ENCODE measurements at regions not wholly inside any gene's neighbourhood (a gene's known extent, or its start where the extent isn't known, plus 50 kb on each side); places are given as distances from the start of the nearest gene placed in this dataset.
A peak's percentile ranks its signal among the peaks of the same experiment; 100 is the strongest.

DNA sequence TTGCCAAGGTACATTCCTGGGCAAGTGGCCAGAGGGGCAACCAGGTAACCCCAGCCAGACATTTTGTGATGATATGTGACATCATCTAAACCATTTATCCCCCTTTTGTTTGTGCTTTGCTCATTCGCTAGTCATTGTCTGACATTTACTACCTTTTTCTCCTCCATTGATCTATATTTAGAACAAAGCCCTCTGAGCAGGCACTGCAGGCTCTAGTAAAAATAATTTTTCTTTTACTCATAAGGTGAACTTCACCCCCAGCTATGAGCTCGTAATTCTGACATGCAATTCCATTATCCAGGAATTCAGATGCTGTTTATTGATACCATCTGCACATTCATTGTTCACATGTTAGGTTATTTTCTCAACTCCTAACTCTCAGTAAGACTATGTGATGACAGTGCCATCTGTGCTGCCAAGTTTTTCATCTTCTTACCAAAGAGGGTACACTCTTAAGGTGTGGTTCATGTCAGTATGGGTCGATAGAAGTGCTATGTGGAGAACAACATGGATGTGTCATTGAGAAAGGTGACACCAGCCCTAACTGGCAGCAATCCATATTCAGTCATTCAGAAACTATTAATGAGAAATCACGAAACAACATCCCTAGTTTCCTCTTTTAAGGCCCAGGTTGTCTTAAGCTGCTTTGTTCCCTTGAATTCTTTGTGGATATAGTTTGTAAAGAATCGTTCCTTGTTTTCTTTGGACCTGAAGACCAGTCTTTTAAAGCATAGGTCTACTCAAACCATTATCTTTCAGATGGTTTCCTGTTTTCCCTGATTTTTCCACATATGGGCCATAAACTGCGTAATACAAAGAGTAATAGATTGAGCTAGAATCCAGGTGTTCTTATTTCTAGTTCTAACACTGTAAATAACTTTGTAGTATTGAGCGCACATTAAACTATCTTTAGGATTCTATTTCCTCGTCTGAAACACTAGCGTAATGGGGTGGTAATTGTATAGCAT is 978.1 kb upstream of the CDH2 start:
- Histone ChIP-seq H3K36me3 (no peaks in the 10 kb centered on the region), H3K4me3 (no peak overlapping the region), H3K9me3 (no peaks in the 10 kb centered on the region), H3K27me3 (no peaks in the 10 kb centered on the region), H3K27ac (no peak overlapping the region), H3K4me1 (no peaks in the 10 kb centered on the region)
- no peak for ATAC-seq
- TF ChIP-seq, protein P1, sequence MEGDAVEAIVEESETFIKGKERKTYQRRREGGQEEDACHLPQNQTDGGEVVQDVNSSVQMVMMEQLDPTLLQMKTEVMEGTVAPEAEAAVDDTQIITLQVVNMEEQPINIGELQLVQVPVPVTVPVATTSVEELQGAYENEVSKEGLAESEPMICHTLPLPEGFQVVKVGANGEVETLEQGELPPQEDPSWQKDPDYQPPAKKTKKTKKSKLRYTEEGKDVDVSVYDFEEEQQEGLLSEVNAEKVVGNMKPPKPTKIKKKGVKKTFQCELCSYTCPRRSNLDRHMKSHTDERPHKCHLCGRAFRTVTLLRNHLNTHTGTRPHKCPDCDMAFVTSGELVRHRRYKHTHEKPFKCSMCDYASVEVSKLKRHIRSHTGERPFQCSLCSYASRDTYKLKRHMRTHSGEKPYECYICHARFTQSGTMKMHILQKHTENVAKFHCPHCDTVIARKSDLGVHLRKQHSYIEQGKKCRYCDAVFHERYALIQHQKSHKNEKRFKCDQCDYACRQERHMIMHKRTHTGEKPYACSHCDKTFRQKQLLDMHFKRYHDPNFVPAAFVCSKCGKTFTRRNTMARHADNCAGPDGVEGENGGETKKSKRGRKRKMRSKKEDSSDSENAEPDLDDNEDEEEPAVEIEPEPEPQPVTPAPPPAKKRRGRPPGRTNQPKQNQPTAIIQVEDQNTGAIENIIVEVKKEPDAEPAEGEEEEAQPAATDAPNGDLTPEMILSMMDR (IDR thresholded peaks at IDR 0.05): no peak
- intact Hi-C loops (cut with DNase I): no loop called here
- no peak for DNase-seq

DNA sequence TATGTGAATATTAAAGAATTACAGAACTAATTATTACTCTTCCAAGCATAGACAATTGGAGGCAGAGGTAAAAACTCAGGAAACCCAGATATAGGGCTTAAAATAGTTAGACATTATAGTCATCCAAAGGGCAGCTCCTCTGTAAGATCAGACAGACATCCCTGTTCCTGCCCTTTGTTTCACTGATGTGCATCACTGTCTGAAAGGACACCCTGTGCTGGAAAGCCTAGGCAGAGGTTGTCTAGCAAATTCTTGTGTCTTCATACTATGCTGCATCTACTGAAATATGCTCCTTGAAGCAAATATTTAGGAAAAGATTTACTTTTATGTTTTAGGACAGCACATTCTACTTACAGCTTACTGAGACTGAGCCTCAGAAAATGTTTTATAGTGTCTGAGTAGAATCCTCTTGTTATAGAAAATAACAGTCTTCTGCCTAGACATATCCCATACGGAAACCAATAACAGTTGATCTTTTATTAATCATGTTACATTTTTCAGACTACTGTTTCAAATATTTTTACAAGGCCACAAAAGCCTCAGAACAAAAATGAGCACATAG is 977.3 kb upstream of the CDH2 start:
- TF ChIP-seq, protein P1 (IDR thresholded peaks at IDR 0.05): no peak
- no peak overlapping the region for H3K27ac ChIP-seq
- H3K4me1 ChIP-seq: no peaks in the 10 kb centered on the region
- no peaks in the 10 kb centered on the region for H3K27me3 ChIP-seq
- intact Hi-C loops (cut with DNase I): no loop called here
- ATAC-seq: no peak
- H3K4me3 ChIP-seq: no peak overlapping the region
- DNase-seq: no peak
- no peaks in the 10 kb centered on the region for H3K36me3 ChIP-seq
- no peaks in the 10 kb centered on the region for H3K9me3 ChIP-seq

DNA sequence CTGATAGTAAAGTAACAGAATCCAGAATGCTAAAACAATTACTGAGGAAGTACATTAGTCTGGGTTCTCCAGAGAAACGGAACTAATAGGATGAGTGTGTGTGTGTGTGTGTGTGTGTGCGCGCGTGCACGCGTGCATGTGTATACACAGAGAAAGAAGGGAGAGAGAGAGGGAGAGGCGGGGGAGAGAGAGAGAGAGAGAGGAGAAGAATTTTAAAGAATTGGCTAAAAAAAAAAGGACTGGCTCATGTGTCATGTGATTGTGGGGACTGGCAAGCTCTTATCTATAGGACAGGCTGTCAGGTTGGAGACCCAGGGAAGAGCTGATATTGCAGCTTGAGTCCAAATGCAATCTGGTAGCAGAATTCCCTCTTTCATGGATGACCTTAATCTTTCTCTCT is 976.2 kb upstream of the CDH2 start:
- Histone ChIP-seq H3K27ac (no peak overlapping the region), H3K4me1 (no peaks in the 10 kb centered on the region), H3K4me3 (no peak overlapping the region), H3K9me3 (no peaks in the 10 kb centered on the region), H3K27me3 (no peaks in the 10 kb centered on the region), H3K36me3 (no peaks in the 10 kb centered on the region)
- peak; percentile 34 for ATAC-seq
- TF ChIP-seq, protein P1 (IDR thresholded peaks at IDR 0.05): no peak
- DNase-seq: no peak
- intact Hi-C loops (cut with DNase I): no loop called here

DNA sequence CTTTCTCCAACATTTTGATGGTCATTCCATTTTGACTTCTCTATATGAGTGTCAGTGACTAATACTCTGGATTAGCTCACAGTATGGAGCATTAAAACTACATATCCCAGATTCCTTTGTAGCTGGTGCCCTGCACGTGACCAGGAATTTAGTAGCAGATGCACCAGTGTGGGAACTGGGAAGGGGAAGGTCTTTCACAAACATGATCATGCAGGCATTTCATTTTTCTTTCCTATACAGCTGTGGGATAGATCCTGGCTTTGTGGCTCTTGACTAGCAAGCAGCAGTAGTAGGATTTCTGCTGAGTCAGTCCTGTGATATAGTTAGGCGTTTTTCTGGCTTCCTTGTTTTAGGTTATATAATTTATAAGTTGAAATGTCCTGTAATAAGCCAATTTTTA is 971.0 kb upstream of the CDH2 start:
- ATAC-seq: peak; percentile 58
- Histone ChIP-seq H3K4me1 (no peaks in the 10 kb centered on the region), H3K27ac (no peak overlapping the region), H3K4me3 (no peak overlapping the region), H3K9me3 (no peaks in the 10 kb centered on the region), H3K27me3 (no peaks in the 10 kb centered on the region), H3K36me3 (no peaks in the 10 kb centered on the region)
- TF ChIP-seq, protein P1 (IDR thresholded peaks at IDR 0.05): no peak
- DNase-seq: no peak
- intact Hi-C loops (cut with DNase I): no loop called here

DNA sequence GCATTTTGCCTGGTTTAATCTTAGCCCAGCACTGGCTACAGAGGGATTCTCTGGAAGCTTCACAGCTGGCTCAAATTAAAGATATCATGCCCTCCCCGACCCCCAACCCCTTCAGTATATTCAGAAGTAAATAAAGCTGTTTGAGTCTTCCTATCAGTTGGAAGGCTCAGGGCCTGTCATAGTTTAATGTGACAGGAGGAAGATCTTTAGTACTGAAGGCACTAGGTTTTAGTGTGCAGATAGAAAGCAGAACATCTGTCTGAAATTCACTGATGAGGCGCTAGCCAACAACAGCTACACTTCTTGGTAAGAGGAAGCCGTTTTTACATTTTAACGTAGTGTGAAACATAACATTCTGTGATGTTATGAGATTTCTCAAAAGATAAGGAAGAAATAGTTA is 969.1 kb upstream of the CDH2 start:
- H3K27me3 ChIP-seq: no peaks in the 10 kb centered on the region
- H3K36me3 ChIP-seq: no peaks in the 10 kb centered on the region
- no peaks in the 10 kb centered on the region for H3K4me1 ChIP-seq
- TF ChIP-seq, protein P1 (IDR thresholded peaks at IDR 0.05): no peak
- no peak for DNase-seq
- H3K9me3 ChIP-seq: no peaks in the 10 kb centered on the region
- H3K4me3 ChIP-seq: no peak overlapping the region
- no peak for ATAC-seq
- intact Hi-C loops (cut with DNase I): no loop called here
- no peak overlapping the region for H3K27ac ChIP-seq

Data from upper lobe of right lung (tissue), 1 donor.